HCT116 (cell line): ENCODE measurements at regions not wholly inside any gene's neighbourhood (a gene's known extent, or its start where the extent isn't known, plus 50 kb on each side); places are given as distances from the start of the nearest gene placed in this dataset.

Experiments
- ATAC-seq: fragments of 200-7000 bp; cut with Tn5 transposase; 2 replicates; pipeline ENCODE4 v1.9.1; 2020; ENCODE audit warnings: mild to moderate bottlenecking, moderate library complexity
- BruUV-seq: library from RNA; stranded (reverse); fragments of 400-500 nt; replicated peaks from 2 replicates; lab custom pipeline; 2021; lab: Mats Ljungman, UMichigan
- CTCF ChIA-PET: fragments of 300-600 bp; sonication (Branson Sonifier 250); formaldehyde crosslinking; loops from one replicate; lab custom pipeline; 2021; ENCODE audit warnings: antibody characterized with exemption; lab: Charles Lee
- POLR2A ChIA-PET: fragments of 300-600, 350-600 bp; sonication (Branson Sonifier 250); formaldehyde crosslinking; loops from one replicate; lab custom pipeline; 2021; ENCODE audit warnings: antibody characterized with exemption; lab: Charles Lee
- RAD21 ChIA-PET, 2 experiments: fragments of 300-600 bp; sonication (Branson Sonifier 250); formaldehyde crosslinking; loops; one replicate each; lab custom pipeline; 2023; ENCODE audit warnings: low total read pairs in 2 of 2; ENCODE audit not compliant: uncharacterized antibody in 2 of 2, unreplicated experiment in 2 of 2, low non-redundant PET in 1 of 2; lab: Charles Lee
- DNase-seq: peaks from one replicate; pipeline ENCODE4 v3.0.0-alpha.2; 2010; ENCODE audit warnings: low read depth, low spot score
- H2AFZ ChIP-seq: fragments of 200-600 bp; shearing (Covaris generic), sonication (generic); 2 replicates; pipeline ENCODE4 v1.6.1; 2017; ENCODE audit warnings: low read depth, mixed run types, mixed read lengths, antibody characterized with exemption, low read length; ENCODE audit not compliant: poor library complexity, severe bottlenecking
- H3K27ac ChIP-seq: 2 replicates; pipeline ENCODE4 v1.5.1; 2012; ENCODE audit warnings: low read depth, low read length
- H3K27me3 ChIP-seq: fragments of 200-600 bp; sonication (generic); 2 replicates; pipeline ENCODE4 v1.6.1; 2016; ENCODE audit warnings: mixed run types, low read length, mixed read lengths; ENCODE audit not compliant: insufficient read depth
- H3K36me3 ChIP-seq, 2 experiments: fragments of 200-500 bp in 1 of 2; fragments of 200-600 bp in 1 of 2; sonication (Bioruptor generic) in 1 of 2; sonication (generic) in 1 of 2; 2 replicates each; pipeline versions ENCODE4 v1.5.1 to v1.6.1; 2014 to 2016; ENCODE audit warnings: low read length in 2 of 2, inconsistent platforms in 1 of 2, mixed read lengths in 1 of 2, mixed run types in 1 of 2; ENCODE audit not compliant: insufficient read depth in 2 of 2, control insufficient read depth in 1 of 2
- H3K4me1 ChIP-seq, 2 experiments: fragments of 200-600 bp in 1 of 2; sonication (generic) in 1 of 2; 2 replicates each; pipeline versions ENCODE4 v1.5.1 to v1.6.1; 2012 to 2017; ENCODE audit warnings: low read length in 2 of 2, inconsistent platforms in 1 of 2, mild to moderate bottlenecking in 1 of 2, mixed read lengths in 1 of 2, mixed run types in 1 of 2, moderate library complexity in 1 of 2; ENCODE audit not compliant: insufficient read depth in 2 of 2, control insufficient read depth in 1 of 2
- H3K4me2 ChIP-seq: fragments of 200-600 bp; sonication (generic); 2 replicates; pipeline ENCODE4 v1.6.1; 2017; ENCODE audit warnings: mixed run types, low read length, mixed read lengths
- H3K4me3 ChIP-seq, 2 experiments: fragments of 200-600 bp in 1 of 2; sonication (generic) in 1 of 2; replicated peaks in 1 of 2; 2 replicates each; pipeline ENCODE4 v1.5.1; 2011 to 2016; ENCODE audit warnings: low read length in 2 of 2, control low read depth in 1 of 2, low read depth in 1 of 2, mild to moderate bottlenecking in 1 of 2, mixed read lengths in 1 of 2, mixed run types in 1 of 2
- H3K79me2 ChIP-seq: fragments of 200-600 bp; sonication (generic); 2 replicates; pipeline ENCODE4 v1.6.1; 2017; ENCODE audit warnings: mild to moderate bottlenecking, mixed run types, low read length, moderate library complexity, mixed read lengths; ENCODE audit not compliant: insufficient read depth
- H3K9ac ChIP-seq: fragments of 200-600 bp; sonication (generic); 2 replicates; pipeline ENCODE4 v1.6.1; 2016; ENCODE audit warnings: low read length, mixed read lengths
- H3K9me2 ChIP-seq: fragments of 200-600 bp; sonication (generic), shearing (Covaris generic); 2 replicates; pipeline ENCODE4 v1.6.1; 2017; ENCODE audit warnings: mixed run types, mild to moderate bottlenecking, moderate library complexity; ENCODE audit not compliant: insufficient read depth
- H3K9me3 ChIP-seq, 2 experiments: fragments of 200-500 bp in 1 of 2; fragments of 200-600 bp in 1 of 2; sonication (Bioruptor generic) in 1 of 2; sonication (generic) in 1 of 2; 2 replicates each; pipeline ENCODE4 v1.6.1; 2014 to 2017; ENCODE audit warnings: low read length in 2 of 2, mixed read lengths in 2 of 2, inconsistent platforms in 1 of 2, low read depth in 1 of 2, mild to moderate bottlenecking in 1 of 2, mixed run types in 1 of 2, moderate library complexity in 1 of 2; ENCODE audit not compliant: control insufficient read depth in 1 of 2, insufficient read depth in 1 of 2
- H4K20me1 ChIP-seq: fragments of 200-600 bp; sonication (generic), shearing (Covaris generic); 2 replicates; pipeline ENCODE4 v1.6.1; 2017; ENCODE audit warnings: mixed run types, mild to moderate bottlenecking, moderate library complexity; ENCODE audit not compliant: insufficient read depth
- EGR1 ChIP-seq: IDR thresholded peaks from 2 replicates; pipeline ENCODE4 v1.6.1; 2012; ENCODE audit warnings: low read depth
- ELF1 ChIP-seq: IDR thresholded peaks from 2 replicates; pipeline ENCODE4 v1.6.1; 2012; ENCODE audit warnings: low read depth, borderline replicate concordance
- EZH2 ChIP-seq: fragments of 200-600 bp; sonication (generic); IDR thresholded peaks from 2 replicates; pipeline ENCODE4 v1.6.1; 2017; ENCODE audit warnings: antibody characterized with exemption, mixed run types
- EZH2phosphoT487 ChIP-seq: fragments of 200-600 bp; IDR thresholded peaks from 2 replicates; pipeline ENCODE4 v1.6.1; 2018; ENCODE audit warnings: antibody characterized with exemption, borderline replicate concordance
- JUND ChIP-seq: IDR thresholded peaks from 2 replicates; pipeline ENCODE4 v1.6.1; 2012
- SRF ChIP-seq: IDR thresholded peaks from 2 replicates; pipeline ENCODE4 v1.6.1; 2012; ENCODE audit warnings: low read depth
- TCF7L2 ChIP-seq: IDR thresholded peaks from 2 replicates; pipeline ENCODE4 v1.7.0; 2011; ENCODE audit warnings: borderline replicate concordance, inconsistent platforms; ENCODE audit not compliant: insufficient read depth, insufficient read length; ENCODE audit errors: extremely low read depth
- ZFX ChIP-seq: fragments of 450-650 bp; IDR thresholded peaks from 2 replicates; pipeline ENCODE4 v1.6.1; 2017
- ZNF274 ChIP-seq: fragments of 200-500 bp; sonication (Bioruptor generic); IDR thresholded peaks from 2 replicates; pipeline ENCODE4 v1.6.1; 2014; ENCODE audit warnings: mild to moderate bottlenecking, low read depth, low read length, inconsistent platforms
- intact Hi-C: fragments of 100-400 bp; cut with micrococcal nuclease; formaldehyde crosslinking; loops from 2 replicates; pipeline ENCODE4 v1.10.0; 2022
- TF ChIP-seq, protein P1 (sequence below): IDR thresholded peaks from 2 replicates; pipeline ENCODE4 v1.6.1; 2011; ENCODE audit warnings: mild to moderate bottlenecking, low read length, moderate library complexity; ENCODE audit not compliant: insufficient replicate concordance; ENCODE audit errors: extremely low read depth
- TF ChIP-seq, protein P2 (sequence below), 3 experiments: fragments of 200-600 bp in 1 of 3; sonication (generic) in 1 of 3; IDR thresholded peaks in 2 of 3; conservative IDR thresholded peaks in 1 of 3; 2 replicates each; pipeline ENCODE4 v1.5.1; 2012 to 2017; ENCODE audit warnings: low read depth in 2 of 3, low read length in 2 of 3, antibody characterized with exemption in 1 of 3, borderline replicate concordance in 1 of 3, control low read depth in 1 of 3, mild to moderate bottlenecking in 1 of 3, mixed read lengths in 1 of 3, mixed run types in 1 of 3, moderate library complexity in 1 of 3; ENCODE audit not compliant: insufficient read depth in 1 of 3
- TF ChIP-seq, protein P3 (sequence below): IDR thresholded peaks from 2 replicates; pipeline ENCODE4 v1.6.1; 2012; ENCODE audit warnings: low read depth

DNA sequence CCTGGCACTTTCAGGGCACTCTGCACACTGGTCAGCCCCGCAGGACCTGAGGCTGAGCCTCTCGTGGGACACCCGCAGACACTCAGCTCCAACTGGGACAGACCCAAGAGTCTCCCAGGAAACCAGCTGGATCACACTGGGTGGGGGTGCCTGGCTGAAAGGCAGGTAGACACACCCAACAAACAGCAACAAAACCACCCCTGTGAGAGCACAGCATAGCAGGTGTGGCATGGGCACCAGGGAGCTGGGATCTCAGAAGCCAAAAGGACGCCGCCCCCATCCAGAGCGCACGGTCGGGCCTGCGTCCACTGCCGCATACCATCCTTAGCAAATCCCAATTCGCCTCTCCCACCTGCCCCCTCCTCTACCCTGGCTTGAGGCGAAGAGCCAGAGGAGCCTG is 154.2 kb upstream of the LINGO1 start:
- no peaks in the 10 kb centered on the region for H3K36me3 ChIP-seq
- no peaks in the 10 kb centered on the region for H3K79me2 ChIP-seq
- H3K4me3 ChIP-seq = no peak overlapping the region
- H3K9me2 ChIP-seq = no peaks in the 10 kb centered on the region
- ChIA-PET CTCF (no interaction called here), POLR2A (no interaction called here), RAD21 (no interaction called here)
- H3K4me2 ChIP-seq = no peak overlapping the region
- no peak overlapping the region for H3K9ac ChIP-seq
- no peak overlapping the region for H2AFZ ChIP-seq
- no peaks in the 10 kb centered on the region for H4K20me1 ChIP-seq
- no peaks in the 10 kb centered on the region for H3K9me3 ChIP-seq
- intact Hi-C loops = no loop called here
- TF ChIP-seq, protein P1, sequence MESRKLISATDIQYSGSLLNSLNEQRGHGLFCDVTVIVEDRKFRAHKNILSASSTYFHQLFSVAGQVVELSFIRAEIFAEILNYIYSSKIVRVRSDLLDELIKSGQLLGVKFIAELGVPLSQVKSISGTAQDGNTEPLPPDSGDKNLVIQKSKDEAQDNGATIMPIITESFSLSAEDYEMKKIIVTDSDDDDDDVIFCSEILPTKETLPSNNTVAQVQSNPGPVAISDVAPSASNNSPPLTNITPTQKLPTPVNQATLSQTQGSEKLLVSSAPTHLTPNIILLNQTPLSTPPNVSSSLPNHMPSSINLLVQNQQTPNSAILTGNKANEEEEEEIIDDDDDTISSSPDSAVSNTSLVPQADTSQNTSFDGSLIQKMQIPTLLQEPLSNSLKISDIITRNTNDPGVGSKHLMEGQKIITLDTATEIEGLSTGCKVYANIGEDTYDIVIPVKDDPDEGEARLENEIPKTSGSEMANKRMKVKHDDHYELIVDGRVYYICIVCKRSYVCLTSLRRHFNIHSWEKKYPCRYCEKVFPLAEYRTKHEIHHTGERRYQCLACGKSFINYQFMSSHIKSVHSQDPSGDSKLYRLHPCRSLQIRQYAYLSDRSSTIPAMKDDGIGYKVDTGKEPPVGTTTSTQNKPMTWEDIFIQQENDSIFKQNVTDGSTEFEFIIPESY = no peak
- no peak for TF ChIP-seq ZNF274
- TF ChIP-seq JUND = no peak
- TF ChIP-seq EZH2phosphoT487 = no peak
- H3K4me1 ChIP-seq = no peaks in the 10 kb centered on the region
- H3K27ac ChIP-seq = no peak overlapping the region
- no peaks in the 10 kb centered on the region for H3K27me3 ChIP-seq
- BruUV-seq = no TSS peak
- DNase-seq (no peak), ATAC-seq (no peak)

DNA sequence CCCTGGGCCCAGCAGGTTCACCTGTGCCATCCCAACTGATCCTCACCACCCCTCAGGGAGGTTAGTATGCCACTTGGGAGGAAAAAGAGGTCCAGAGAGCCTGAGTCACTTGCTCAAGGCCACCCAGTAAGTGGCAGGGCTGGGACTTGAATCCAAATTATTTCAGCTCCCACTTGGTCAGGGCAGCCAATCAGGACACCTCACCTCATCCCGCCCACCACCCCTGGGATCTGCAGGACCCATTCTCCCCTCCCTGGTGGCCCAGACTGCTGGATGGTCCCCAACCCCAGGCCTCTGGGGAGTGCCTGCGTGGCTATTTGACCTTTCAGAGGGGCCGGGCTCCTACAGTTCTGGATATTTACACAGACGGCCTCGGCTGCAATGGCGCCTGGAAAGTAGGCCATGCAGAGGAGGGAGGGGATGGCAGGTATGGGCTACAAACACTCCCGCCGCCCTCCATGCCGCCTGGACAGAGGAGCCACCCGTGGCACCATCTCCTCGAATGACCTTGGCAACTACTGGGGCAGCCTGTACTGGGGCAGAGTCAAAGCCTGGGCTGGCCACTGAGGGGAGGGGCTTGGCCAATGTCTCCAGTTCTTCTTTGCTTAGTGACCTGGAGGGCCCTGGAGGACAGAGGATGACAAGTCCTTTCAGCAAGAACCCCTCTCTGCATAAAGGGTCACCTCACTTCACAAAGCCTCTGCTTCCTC is 153.6 kb upstream of the LINGO1 start:
- CTCF ChIA-PET = no interaction called here
- no peak overlapping the region for H3K27ac ChIP-seq
- RAD21 ChIA-PET = no interaction called here
- H3K27me3 ChIP-seq = no peaks in the 10 kb centered on the region
- H3K4me2 ChIP-seq = no peak overlapping the region
- ATAC-seq = no peak
- intact Hi-C loops = no loop called here
- POLR2A ChIA-PET = no interaction called here
- H3K4me3 ChIP-seq = no peak overlapping the region
- H3K4me1 ChIP-seq = no peaks in the 10 kb centered on the region
- no peaks in the 10 kb centered on the region for H3K9me2 ChIP-seq
- no peaks in the 10 kb centered on the region for H3K79me2 ChIP-seq
- H3K9ac ChIP-seq = no peak overlapping the region
- BruUV-seq = no TSS peak
- H4K20me1 ChIP-seq = no peaks in the 10 kb centered on the region
- H3K9me3 ChIP-seq = no peaks in the 10 kb centered on the region
- H2AFZ ChIP-seq = no peak overlapping the region
- DNase-seq = no peak
- no peaks in the 10 kb centered on the region for H3K36me3 ChIP-seq
- TF ChIP-seq ZFX (no peak), ELF1 (no peak), TCF7L2 (no peak), EZH2 (no peak), EGR1 (no peak), SRF (no peak)
- TF ChIP-seq, protein P2, sequence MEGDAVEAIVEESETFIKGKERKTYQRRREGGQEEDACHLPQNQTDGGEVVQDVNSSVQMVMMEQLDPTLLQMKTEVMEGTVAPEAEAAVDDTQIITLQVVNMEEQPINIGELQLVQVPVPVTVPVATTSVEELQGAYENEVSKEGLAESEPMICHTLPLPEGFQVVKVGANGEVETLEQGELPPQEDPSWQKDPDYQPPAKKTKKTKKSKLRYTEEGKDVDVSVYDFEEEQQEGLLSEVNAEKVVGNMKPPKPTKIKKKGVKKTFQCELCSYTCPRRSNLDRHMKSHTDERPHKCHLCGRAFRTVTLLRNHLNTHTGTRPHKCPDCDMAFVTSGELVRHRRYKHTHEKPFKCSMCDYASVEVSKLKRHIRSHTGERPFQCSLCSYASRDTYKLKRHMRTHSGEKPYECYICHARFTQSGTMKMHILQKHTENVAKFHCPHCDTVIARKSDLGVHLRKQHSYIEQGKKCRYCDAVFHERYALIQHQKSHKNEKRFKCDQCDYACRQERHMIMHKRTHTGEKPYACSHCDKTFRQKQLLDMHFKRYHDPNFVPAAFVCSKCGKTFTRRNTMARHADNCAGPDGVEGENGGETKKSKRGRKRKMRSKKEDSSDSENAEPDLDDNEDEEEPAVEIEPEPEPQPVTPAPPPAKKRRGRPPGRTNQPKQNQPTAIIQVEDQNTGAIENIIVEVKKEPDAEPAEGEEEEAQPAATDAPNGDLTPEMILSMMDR (IDR thresholded peaks at IDR 0.05 in 2 of 3, conservative IDR thresholded peaks at IDR 0.05 in 1 of 3; ENCODE audit: borderline replicate concordance in 1 of 3, insufficient read depth in 1 of 3, low read depth in 2 of 3, low read length in 2 of 3) = no peak
- TF ChIP-seq, protein P3, sequence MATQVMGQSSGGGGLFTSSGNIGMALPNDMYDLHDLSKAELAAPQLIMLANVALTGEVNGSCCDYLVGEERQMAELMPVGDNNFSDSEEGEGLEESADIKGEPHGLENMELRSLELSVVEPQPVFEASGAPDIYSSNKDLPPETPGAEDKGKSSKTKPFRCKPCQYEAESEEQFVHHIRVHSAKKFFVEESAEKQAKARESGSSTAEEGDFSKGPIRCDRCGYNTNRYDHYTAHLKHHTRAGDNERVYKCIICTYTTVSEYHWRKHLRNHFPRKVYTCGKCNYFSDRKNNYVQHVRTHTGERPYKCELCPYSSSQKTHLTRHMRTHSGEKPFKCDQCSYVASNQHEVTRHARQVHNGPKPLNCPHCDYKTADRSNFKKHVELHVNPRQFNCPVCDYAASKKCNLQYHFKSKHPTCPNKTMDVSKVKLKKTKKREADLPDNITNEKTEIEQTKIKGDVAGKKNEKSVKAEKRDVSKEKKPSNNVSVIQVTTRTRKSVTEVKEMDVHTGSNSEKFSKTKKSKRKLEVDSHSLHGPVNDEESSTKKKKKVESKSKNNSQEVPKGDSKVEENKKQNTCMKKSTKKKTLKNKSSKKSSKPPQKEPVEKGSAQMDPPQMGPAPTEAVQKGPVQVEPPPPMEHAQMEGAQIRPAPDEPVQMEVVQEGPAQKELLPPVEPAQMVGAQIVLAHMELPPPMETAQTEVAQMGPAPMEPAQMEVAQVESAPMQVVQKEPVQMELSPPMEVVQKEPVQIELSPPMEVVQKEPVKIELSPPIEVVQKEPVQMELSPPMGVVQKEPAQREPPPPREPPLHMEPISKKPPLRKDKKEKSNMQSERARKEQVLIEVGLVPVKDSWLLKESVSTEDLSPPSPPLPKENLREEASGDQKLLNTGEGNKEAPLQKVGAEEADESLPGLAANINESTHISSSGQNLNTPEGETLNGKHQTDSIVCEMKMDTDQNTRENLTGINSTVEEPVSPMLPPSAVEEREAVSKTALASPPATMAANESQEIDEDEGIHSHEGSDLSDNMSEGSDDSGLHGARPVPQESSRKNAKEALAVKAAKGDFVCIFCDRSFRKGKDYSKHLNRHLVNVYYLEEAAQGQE = no peak
